Limb (tissue), 2 donors: ENCODE measurements at regions not wholly inside any gene's neighbourhood (a gene's known extent, or its start where the extent isn't known, plus 50 kb on each side); places are given as distances from the start of the nearest gene placed in this dataset.

Experiments
- DNase-seq, 2 donors: peaks; one replicate each; pipeline ENCODE4 v3.0.0-alpha.2; 2016; ENCODE audit errors: extremely low spot score in 2 of 2

- no peak for DNase-seq
These were observed 367.6 kb upstream of the JAG1 start for GRCh38 chr20:11041396-11041795.

GRCh38 chr20:11043001-11043400 is 369.2 kb upstream of the JAG1 start:
- no peak for DNase-seq

GRCh38 chr20:11044561-11044960 is 370.8 kb upstream of the JAG1 start:
- DNase-seq, result no peak

GRCh38 chr20:11045412-11046175 is 371.8 kb upstream of the JAG1 start:
- DNase-seq, result no peak

GRCh38 chr20:11047559-11047958 is 373.8 kb upstream of the JAG1 start:
- no peak for DNase-seq

- DNase-seq, result no peak
These were observed 374.9 kb upstream of the JAG1 start for GRCh38 chr20:11048739-11049138.

- DNase-seq, result no peak
These were observed 376.6 kb upstream of the JAG1 start for GRCh38 chr20:11050350-11050749.

- DNase-seq, result no peak
These were observed 377.3 kb upstream of the JAG1 start for GRCh38 chr20:11051136-11051535.

GRCh38 chr20:11053310-11053709 is 379.5 kb upstream of the JAG1 start:
- no peak for DNase-seq

GRCh38 chr20:11054266-11054993 is 380.6 kb upstream of the JAG1 start:
- no peak for DNase-seq

- DNase-seq, result no peak
These were observed 382.6 kb upstream of the JAG1 start for GRCh38 chr20:11056414-11056813.

GRCh38 chr20:11057624-11058023 is 383.8 kb upstream of the JAG1 start:
- DNase-seq, result no peak

GRCh38 chr20:11059659-11060058 is 385.9 kb upstream of the JAG1 start:
- DNase-seq, result no peak

GRCh38 chr20:11060423-11061185 is 386.8 kb upstream of the JAG1 start:
- no peak for DNase-seq

GRCh38 chr20:11063444-11063843 is 389.6 kb upstream of the JAG1 start:
- no peak for DNase-seq

- no peak for DNase-seq
These were observed 391.1 kb upstream of the JAG1 start for GRCh38 chr20:11064946-11065345.

- no peak for DNase-seq
These were observed 393.6 kb upstream of the JAG1 start for GRCh38 chr20:11067359-11067758.

GRCh38 chr20:11072982-11073381 is 399.2 kb upstream of the JAG1 start:
- DNase-seq, result no peak

GRCh38 chr20:11076434-11077105 is 402.8 kb upstream of the JAG1 start:
- no peak for DNase-seq

GRCh38 chr20:11077226-11077625 is 403.4 kb upstream of the JAG1 start:
- no peak for DNase-seq

GRCh38 chr20:11080010-11080409 is 406.2 kb upstream of the JAG1 start:
- DNase-seq, result no peak
